ENCODE measurements at regions not wholly inside any gene's neighbourhood (a gene's known extent, or its start where the extent isn't known, plus 50 kb on each side); places are given as distances from the start of the nearest gene placed in this dataset.

DNA sequence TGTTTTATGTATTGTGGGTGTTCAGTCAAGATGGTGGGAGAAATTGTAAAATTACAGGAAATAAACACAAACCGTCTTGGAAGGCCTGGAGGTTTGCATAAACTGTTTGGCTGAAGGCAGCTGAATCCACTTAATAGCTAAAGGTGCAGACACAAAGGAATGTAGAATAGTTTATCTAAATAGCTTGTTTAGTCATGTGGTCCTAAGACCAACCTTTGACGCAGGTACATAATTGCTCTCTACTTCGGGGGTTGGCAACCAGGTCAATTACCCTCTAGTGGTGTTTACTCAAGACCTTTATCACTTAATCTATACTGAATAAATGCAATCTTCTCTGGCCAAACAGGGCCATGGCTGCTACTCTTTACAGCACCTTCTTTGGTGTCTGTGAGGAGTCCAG, 502.8 kb downstream of the IGSF11 start:
- H3K4me3 Mint-ChIP-seq (ENCODE audit: unreplicated experiment) = no peak overlapping the region
- no peak overlapping the region for H3K27ac Mint-ChIP-seq (ENCODE audit: unreplicated experiment)
- H3K36me3 ChIP-seq (ENCODE audit: control insufficient read depth, insufficient read depth, low read length) = no peaks in the 10 kb centered on the region
- TF ChIP-seq, protein P1, sequence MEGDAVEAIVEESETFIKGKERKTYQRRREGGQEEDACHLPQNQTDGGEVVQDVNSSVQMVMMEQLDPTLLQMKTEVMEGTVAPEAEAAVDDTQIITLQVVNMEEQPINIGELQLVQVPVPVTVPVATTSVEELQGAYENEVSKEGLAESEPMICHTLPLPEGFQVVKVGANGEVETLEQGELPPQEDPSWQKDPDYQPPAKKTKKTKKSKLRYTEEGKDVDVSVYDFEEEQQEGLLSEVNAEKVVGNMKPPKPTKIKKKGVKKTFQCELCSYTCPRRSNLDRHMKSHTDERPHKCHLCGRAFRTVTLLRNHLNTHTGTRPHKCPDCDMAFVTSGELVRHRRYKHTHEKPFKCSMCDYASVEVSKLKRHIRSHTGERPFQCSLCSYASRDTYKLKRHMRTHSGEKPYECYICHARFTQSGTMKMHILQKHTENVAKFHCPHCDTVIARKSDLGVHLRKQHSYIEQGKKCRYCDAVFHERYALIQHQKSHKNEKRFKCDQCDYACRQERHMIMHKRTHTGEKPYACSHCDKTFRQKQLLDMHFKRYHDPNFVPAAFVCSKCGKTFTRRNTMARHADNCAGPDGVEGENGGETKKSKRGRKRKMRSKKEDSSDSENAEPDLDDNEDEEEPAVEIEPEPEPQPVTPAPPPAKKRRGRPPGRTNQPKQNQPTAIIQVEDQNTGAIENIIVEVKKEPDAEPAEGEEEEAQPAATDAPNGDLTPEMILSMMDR (IDR thresholded peaks at IDR 0.05; ENCODE audit: insufficient read depth in 1 of 2, low read depth in 1 of 2, low read length in 1 of 2, severe bottlenecking in 1 of 2, unreplicated experiment in 1 of 2) = no peak
- H3K4me1 Mint-ChIP-seq (ENCODE audit: low read depth, unreplicated experiment) = peaks cover 19% of the 10 kb centered on the region
- H3K27me3 ChIP-seq (replicated peaks; ENCODE audit: control insufficient read depth, insufficient read depth, low read length) = no peaks in the 10 kb centered on the region
- no peak overlapping the region for H3K4me3 ChIP-seq (ENCODE audit: low read depth, low read length)
- peaks cover 16% of the 10 kb centered on the region for H3K4me1 ChIP-seq
- no peaks in the 10 kb centered on the region for H3K27me3 Mint-ChIP-seq (ENCODE audit: insufficient read depth, unreplicated experiment)
- POLR2A ChIA-PET = no interaction called here
- no peaks in the 10 kb centered on the region for H3K9me3 ChIP-seq
- no TSS peak for BruUV-seq (replicated peaks)
- H3K9me3 Mint-ChIP-seq (ENCODE audit: unreplicated experiment) = peaks cover 23% of the 10 kb centered on the region
- CTCF ChIA-PET = no interaction called here
- no peak for DNase-seq
- peaks cover 3% of the 10 kb centered on the region for H3K36me3 Mint-ChIP-seq (ENCODE audit: insufficient read depth, unreplicated experiment)
- intact Hi-C loops (cut with micrococcal nuclease; ENCODE audit: unreplicated experiment) = loop anchor here (2.0 kb wide), 1 partner anchor 43 kb away; no protein-coding TSS in a partner anchor

DNA sequence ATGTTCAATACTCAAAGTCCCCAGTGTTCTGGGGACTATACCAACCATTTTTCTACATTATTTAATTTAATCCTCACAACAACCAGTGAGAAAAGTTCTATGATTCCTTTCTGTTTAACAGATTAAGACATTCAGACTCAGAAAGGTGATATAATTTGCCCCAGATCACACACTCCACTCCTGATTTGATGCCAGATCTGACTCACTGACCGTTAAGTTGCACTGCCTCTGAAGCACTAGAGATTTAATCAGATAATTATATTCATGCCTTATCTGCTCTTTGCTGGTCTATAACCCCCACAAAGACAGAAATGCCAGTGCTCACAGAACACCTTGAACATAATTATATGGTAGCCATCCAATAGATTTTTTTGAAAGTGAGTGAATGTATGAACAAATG, 501.0 kb downstream of the IGSF11 start:
- Mint-ChIP-seq H3K9me3 (ENCODE audit: unreplicated experiment) (peaks cover 36% of the 10 kb centered on the region), H3K4me3 (ENCODE audit: unreplicated experiment) (no peak overlapping the region), H3K36me3 (ENCODE audit: insufficient read depth, unreplicated experiment) (peaks cover 5% of the 10 kb centered on the region), H3K4me1 (ENCODE audit: low read depth, unreplicated experiment) (peaks cover 32% of the 10 kb centered on the region), H3K27me3 (ENCODE audit: insufficient read depth, unreplicated experiment) (no peaks in the 10 kb centered on the region), H3K27ac (ENCODE audit: unreplicated experiment) (no peak overlapping the region)
- no peak for DNase-seq
- H3K27me3 ChIP-seq (replicated peaks; ENCODE audit: control insufficient read depth, insufficient read depth, low read length) = no peaks in the 10 kb centered on the region
- TF ChIP-seq, protein P1 (IDR thresholded peaks at IDR 0.05; ENCODE audit: insufficient read depth in 1 of 2, low read depth in 1 of 2, low read length in 1 of 2, severe bottlenecking in 1 of 2, unreplicated experiment in 1 of 2) = no peak
- ChIA-PET POLR2A (no interaction called here), CTCF (no interaction called here)
- peaks cover 28% of the 10 kb centered on the region for H3K4me1 ChIP-seq
- BruUV-seq (replicated peaks) = no TSS peak
- H3K9me3 ChIP-seq = no peaks in the 10 kb centered on the region
- no peak overlapping the region for H3K4me3 ChIP-seq (ENCODE audit: low read depth, low read length)
- H3K36me3 ChIP-seq (ENCODE audit: control insufficient read depth, insufficient read depth, low read length) = no peaks in the 10 kb centered on the region
- intact Hi-C loops (cut with micrococcal nuclease; ENCODE audit: unreplicated experiment) = no loop called here

DNA sequence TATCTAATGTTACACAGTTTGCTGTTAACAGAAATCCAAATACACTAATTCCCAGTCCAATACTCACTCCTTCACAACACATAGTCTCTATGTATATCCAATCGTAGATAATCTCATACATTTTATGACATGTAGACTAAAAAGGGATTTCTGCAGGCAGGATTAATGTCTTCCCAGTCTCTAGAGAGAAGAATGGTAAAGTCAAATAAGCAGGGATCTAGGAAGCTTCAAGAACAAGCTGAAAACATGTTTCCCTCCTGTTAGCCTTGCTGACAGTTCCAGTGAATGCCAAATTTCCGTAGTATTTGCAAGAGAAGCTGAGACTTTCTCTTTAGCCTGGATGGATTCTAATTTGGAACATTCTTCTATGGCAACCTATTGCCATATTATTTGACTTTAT, 500.1 kb downstream of the IGSF11 start:
- peaks cover 37% of the 10 kb centered on the region for H3K4me1 ChIP-seq
- Mint-ChIP-seq H3K4me1 (ENCODE audit: low read depth, unreplicated experiment) (peaks cover 39% of the 10 kb centered on the region), H3K36me3 (ENCODE audit: insufficient read depth, unreplicated experiment) (peaks cover 10% of the 10 kb centered on the region), H3K9me3 (ENCODE audit: unreplicated experiment) (peaks cover 36% of the 10 kb centered on the region), H3K4me3 (ENCODE audit: unreplicated experiment) (no peak overlapping the region), H3K27me3 (ENCODE audit: insufficient read depth, unreplicated experiment) (no peaks in the 10 kb centered on the region), H3K27ac (ENCODE audit: unreplicated experiment) (no peak overlapping the region)
- no peaks in the 10 kb centered on the region for H3K36me3 ChIP-seq (ENCODE audit: control insufficient read depth, insufficient read depth, low read length)
- ChIA-PET POLR2A (no interaction called here), CTCF (no interaction called here)
- no peaks in the 10 kb centered on the region for H3K27me3 ChIP-seq (replicated peaks; ENCODE audit: control insufficient read depth, insufficient read depth, low read length)
- peaks cover 4% of the 10 kb centered on the region; the same call in 1 of the 2 replicates for H3K9me3 ChIP-seq
- BruUV-seq (replicated peaks) = no TSS peak
- TF ChIP-seq, protein P1 (IDR thresholded peaks at IDR 0.05; ENCODE audit: insufficient read depth in 1 of 2, low read depth in 1 of 2, low read length in 1 of 2, severe bottlenecking in 1 of 2, unreplicated experiment in 1 of 2) = no peak
- H3K4me3 ChIP-seq (ENCODE audit: low read depth, low read length) = no peak overlapping the region
- intact Hi-C loops (cut with micrococcal nuclease; ENCODE audit: unreplicated experiment) = no loop called here
- DNase-seq = no peak
